AG09309 (cell line): ENCODE measurements at regions not wholly inside any gene's neighbourhood (a gene's known extent, or its start where the extent isn't known, plus 50 kb on each side); places are given as distances from the start of the nearest gene placed in this dataset.

Source experiments
- DNase-seq: peaks from one replicate; pipeline ENCODE4 v3.0.0-alpha.2; 2010; ENCODE audit warnings: low read depth
- H3K4me3 ChIP-seq: 2 replicates; pipeline ENCODE4 v1.5.1; 2011; ENCODE audit warnings: mild to moderate bottlenecking, low read depth, low read length, moderate library complexity; ENCODE audit not compliant: control insufficient read depth
- CTCF ChIP-seq: IDR thresholded peaks from 2 replicates; pipeline ENCODE4 v1.5.1; 2011; ENCODE audit warnings: mild to moderate bottlenecking, low read depth, low read length, inconsistent platforms; ENCODE audit not compliant: insufficient read depth, control insufficient read depth; ENCODE audit errors: missing control alignments

DNA sequence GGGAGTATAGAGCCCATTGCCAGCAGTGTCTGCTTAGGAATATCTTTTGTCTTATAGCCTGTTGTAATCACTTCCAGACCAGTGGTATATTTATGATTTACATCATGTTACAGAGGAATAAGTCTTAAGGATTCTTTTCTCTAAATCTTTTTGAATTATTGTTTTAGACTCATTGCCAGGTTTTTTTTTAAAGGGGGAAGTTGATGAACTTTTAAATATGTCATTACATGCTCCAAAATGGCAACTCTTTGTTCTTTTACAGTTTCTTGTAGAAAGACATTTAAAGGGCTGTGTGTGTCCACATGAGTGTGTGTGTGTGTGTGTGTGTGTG, 59.4 kb upstream of the NFIB start:
- no peak for DNase-seq
- H3K4me3 ChIP-seq, result no peak overlapping the region
- TF ChIP-seq CTCF, result no peak

DNA sequence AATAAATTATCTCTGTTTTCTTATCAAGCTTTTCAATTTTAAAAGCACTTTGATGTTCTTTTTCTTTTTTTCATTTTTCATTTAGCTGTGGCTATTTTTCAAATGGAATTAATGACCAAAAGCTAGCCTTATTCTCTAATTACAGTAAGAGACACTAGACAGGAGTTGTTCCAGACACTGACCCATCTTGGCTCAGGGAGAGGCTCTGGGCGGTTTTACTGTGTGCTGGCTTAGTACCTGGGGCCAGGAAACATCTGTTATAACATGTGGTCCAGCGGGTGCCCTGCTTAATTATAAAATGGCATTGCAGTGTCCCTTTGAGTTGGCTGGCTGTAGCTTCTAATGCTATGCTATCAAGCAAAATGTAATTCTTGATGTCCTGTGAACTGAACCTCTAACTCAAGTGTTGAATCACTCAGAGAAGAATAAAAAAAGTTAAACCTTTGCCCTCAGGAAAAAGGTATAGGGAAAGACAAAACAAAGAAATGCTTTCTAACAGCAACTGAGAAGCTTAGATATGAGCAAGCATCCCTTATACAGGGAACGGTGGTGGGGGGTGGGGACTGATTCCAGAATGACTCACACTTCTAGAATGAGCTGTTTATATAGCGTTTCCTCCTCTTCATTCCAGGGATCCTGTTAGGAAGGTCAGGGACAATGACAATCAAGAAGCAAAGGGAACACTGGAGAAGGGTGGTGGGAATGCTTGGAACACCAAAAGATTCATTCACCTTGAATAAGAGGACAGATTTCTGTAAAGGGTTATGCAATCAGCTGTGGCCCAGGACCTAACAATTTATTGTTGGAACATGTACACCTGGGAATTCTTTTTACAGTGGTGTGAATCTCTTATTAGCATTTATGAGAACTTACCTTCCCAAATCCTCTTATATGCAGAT, 58.7 kb upstream of the NFIB start:
- H3K4me3 ChIP-seq, result no peak overlapping the region
- DNase-seq, result peak; percentile 3
- TF ChIP-seq CTCF, result no peak

DNA sequence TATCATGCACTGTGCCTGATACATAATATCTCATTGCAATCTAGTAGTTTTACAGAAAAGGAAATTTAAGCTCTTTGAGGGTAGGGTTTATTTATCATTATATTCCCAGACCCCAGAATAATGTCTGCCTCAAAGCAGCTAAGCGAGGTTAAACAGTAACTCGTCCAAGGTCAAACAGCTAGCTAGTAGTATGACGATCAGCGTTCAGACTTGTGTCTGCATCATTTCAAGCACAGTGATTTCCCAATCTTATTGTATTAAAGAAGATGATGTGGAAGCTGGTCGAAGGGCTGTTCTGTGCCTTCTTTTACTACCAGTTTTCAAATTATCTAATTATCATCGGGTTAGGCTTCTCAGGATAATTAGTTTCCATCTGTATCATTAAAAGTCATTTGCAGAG, 55.1 kb upstream of the NFIB start:
- DNase-seq, result no peak
- TF ChIP-seq CTCF, result no peak
- no peak overlapping the region for H3K4me3 ChIP-seq

GRCh38 chr9:14366076-14366475, 52.1 kb upstream of the NFIB start:
- H3K4me3 ChIP-seq, result no peak overlapping the region
- no peak for TF ChIP-seq CTCF
- DNase-seq, result peak; percentile 81

GRCh38 chr9:14365670-14366069, 51.7 kb upstream of the NFIB start:
- peak; percentile 8 for DNase-seq
- TF ChIP-seq CTCF, result no peak
- no peak overlapping the region for H3K4me3 ChIP-seq
